A673 (cell line): ENCODE measurements at regions not wholly inside any gene's neighbourhood (a gene's known extent, or its start where the extent isn't known, plus 50 kb on each side); places are given as distances from the start of the nearest gene placed in this dataset.

Source experiments
- BruUV-seq: library from RNA; stranded (reverse); fragments of 400-500 nt; replicated peaks from 2 replicates; lab custom pipeline; 2021; lab: Mats Ljungman, UMichigan
- CTCF ChIA-PET: fragments of 300-600 bp; sonication (Branson Sonifier 250); formaldehyde crosslinking; loops from one replicate; lab custom pipeline; 2022; ENCODE audit warnings: antibody characterized with exemption; lab: Charles Lee
- POLR2A ChIA-PET: fragments of 300-600 bp; sonication (Branson Sonifier 250); formaldehyde crosslinking; loops from one replicate; lab custom pipeline; 2022; ENCODE audit warnings: antibody characterized with exemption; ENCODE audit not compliant: low non-redundant PET; lab: Charles Lee
- DNase-seq: peaks from one replicate; pipeline ENCODE4 v3.0.0-alpha.2; 2015; ENCODE audit warnings: low spot score
- H3K27ac ChIP-seq: fragments of 200-600 bp; sonication (generic); 2 replicates; pipeline ENCODE4 v1.5.1; 2016; ENCODE audit warnings: mixed run types, low read depth, mild to moderate bottlenecking, mixed read lengths, antibody characterized with exemption, low read length; ENCODE audit not compliant: poor library complexity, severe bottlenecking
- H3K27me3 ChIP-seq: fragments of 200-600 bp; sonication (generic); replicated peaks from 2 replicates; pipeline ENCODE4 v1.6.1; 2017; ENCODE audit warnings: mixed run types, low read depth, mild to moderate bottlenecking, mixed read lengths, antibody characterized with exemption, low read length; ENCODE audit not compliant: insufficient read depth, poor library complexity
- H3K36me3 ChIP-seq: fragments of 200-600 bp; sonication (generic); 2 replicates; pipeline ENCODE4 v1.6.1; 2016; ENCODE audit warnings: mixed run types, mild to moderate bottlenecking, mixed read lengths, antibody characterized with exemption, low read length; ENCODE audit not compliant: insufficient read depth, poor library complexity, severe bottlenecking
- H3K4me1 ChIP-seq: fragments of 200-600 bp; sonication (generic); 2 replicates; pipeline ENCODE4 v1.6.1; 2017; ENCODE audit warnings: mixed run types, mild to moderate bottlenecking, mixed read lengths, antibody characterized with exemption, low read length; ENCODE audit not compliant: insufficient read depth, poor library complexity, severe bottlenecking
- H3K4me3 ChIP-seq: fragments of 200-600 bp; sonication (generic); 2 replicates; pipeline ENCODE4 v1.5.1; 2016; ENCODE audit warnings: low read depth, mixed run types, mild to moderate bottlenecking, mixed read lengths, low read length; ENCODE audit not compliant: poor library complexity, severe bottlenecking
- H3K9me3 ChIP-seq: fragments of 200-600 bp; sonication (generic); 2 replicates; pipeline ENCODE4 v1.6.1; 2016; ENCODE audit warnings: mixed run types, low read depth, mild to moderate bottlenecking, mixed read lengths, antibody characterized with exemption, low read length; ENCODE audit not compliant: poor library complexity, severe bottlenecking
- EZH2 ChIP-seq: fragments of 200-600 bp; sonication (generic); IDR thresholded peaks from 2 replicates; pipeline ENCODE4 v1.6.1; 2017; ENCODE audit warnings: borderline replicate concordance, low read depth, mild to moderate bottlenecking, mixed read lengths, antibody characterized with exemption, low read length; ENCODE audit not compliant: poor library complexity, severe bottlenecking
- intact Hi-C: fragments of 100-400 bp; cut with micrococcal nuclease; formaldehyde crosslinking; loops from one replicate; pipeline ENCODE4 v1.10.0; 2022; ENCODE audit not compliant: unreplicated experiment
- TF ChIP-seq, protein P1 (sequence below): fragments of 300-800, 200-600 bp; sonication (generic); conservative IDR thresholded peaks from 2 replicates; pipeline ENCODE4 v1.5.1; 2017; ENCODE audit warnings: low read depth, mild to moderate bottlenecking, antibody characterized with exemption, low read length, moderate library complexity, mixed read lengths

DNA sequence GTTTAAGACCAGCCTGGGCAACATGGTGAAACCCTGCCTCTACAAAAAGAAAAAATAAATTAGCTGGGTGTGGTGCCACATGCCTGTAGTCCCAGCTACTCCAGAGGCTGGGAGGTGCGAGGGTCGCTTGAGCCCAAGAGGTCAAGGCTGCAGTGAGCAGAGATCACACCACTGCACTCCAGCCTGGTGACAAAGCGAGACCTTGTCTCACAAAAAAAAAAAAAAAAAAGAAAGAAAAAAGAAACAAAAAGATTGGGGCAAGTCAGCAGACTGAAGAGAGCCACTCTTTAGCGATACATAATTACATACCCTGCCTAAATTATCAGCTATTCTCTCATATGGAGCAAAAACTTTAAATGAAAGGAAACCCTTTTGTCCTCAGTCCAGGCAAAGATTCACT, 53.6 kb upstream of the MAP3K13 start:
- TF ChIP-seq, protein P1, sequence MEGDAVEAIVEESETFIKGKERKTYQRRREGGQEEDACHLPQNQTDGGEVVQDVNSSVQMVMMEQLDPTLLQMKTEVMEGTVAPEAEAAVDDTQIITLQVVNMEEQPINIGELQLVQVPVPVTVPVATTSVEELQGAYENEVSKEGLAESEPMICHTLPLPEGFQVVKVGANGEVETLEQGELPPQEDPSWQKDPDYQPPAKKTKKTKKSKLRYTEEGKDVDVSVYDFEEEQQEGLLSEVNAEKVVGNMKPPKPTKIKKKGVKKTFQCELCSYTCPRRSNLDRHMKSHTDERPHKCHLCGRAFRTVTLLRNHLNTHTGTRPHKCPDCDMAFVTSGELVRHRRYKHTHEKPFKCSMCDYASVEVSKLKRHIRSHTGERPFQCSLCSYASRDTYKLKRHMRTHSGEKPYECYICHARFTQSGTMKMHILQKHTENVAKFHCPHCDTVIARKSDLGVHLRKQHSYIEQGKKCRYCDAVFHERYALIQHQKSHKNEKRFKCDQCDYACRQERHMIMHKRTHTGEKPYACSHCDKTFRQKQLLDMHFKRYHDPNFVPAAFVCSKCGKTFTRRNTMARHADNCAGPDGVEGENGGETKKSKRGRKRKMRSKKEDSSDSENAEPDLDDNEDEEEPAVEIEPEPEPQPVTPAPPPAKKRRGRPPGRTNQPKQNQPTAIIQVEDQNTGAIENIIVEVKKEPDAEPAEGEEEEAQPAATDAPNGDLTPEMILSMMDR: no peak
- no peak for TF ChIP-seq EZH2
- Histone ChIP-seq H3K4me3 (no peak overlapping the region), H3K9me3 (no peaks in the 10 kb centered on the region), H3K27me3 (no peaks in the 10 kb centered on the region), H3K36me3 (no peaks in the 10 kb centered on the region), H3K4me1 (no peaks in the 10 kb centered on the region), H3K27ac (no peak overlapping the region)
- BruUV-seq: no TSS peak
- DNase-seq: no peak
- ChIA-PET CTCF (no interaction called here), POLR2A (no interaction called here)
- intact Hi-C loops: loop anchor here (10.0 kb wide), 1 partner anchor 435 kb away; no protein-coding TSS in a partner anchor

DNA sequence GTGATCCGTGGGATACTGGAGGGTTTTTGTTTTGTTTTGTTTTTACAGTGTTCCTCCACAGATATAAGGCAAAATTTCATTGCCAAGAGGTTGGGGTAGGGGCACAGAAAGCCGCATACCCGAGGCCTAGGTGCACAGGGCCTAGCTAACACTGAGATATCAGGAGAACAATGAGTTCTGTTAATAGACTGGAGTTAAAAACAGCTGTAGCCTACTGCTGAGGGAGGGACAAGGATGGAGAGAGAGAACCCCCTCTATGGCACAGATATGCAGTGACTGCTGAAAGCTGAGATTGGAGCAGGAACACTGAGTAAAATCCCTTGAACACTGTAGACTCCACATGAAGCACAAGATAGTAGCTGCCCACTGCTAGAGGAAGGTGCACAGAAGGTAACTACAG, 53.1 kb upstream of the MAP3K13 start:
- TF ChIP-seq, protein P1: no peak
- TF ChIP-seq EZH2: no peak
- no TSS peak for BruUV-seq
- H3K4me3 ChIP-seq: no peak overlapping the region
- DNase-seq: no peak
- H3K36me3 ChIP-seq: no peaks in the 10 kb centered on the region
- no peaks in the 10 kb centered on the region for H3K27me3 ChIP-seq
- CTCF ChIA-PET: no interaction called here
- no peaks in the 10 kb centered on the region for H3K4me1 ChIP-seq
- intact Hi-C loops: loop anchor here (10.0 kb wide), 1 partner anchor 435 kb away; no protein-coding TSS in a partner anchor
- POLR2A ChIA-PET: no interaction called here
- H3K27ac ChIP-seq: no peak overlapping the region
- no peaks in the 10 kb centered on the region for H3K9me3 ChIP-seq

DNA sequence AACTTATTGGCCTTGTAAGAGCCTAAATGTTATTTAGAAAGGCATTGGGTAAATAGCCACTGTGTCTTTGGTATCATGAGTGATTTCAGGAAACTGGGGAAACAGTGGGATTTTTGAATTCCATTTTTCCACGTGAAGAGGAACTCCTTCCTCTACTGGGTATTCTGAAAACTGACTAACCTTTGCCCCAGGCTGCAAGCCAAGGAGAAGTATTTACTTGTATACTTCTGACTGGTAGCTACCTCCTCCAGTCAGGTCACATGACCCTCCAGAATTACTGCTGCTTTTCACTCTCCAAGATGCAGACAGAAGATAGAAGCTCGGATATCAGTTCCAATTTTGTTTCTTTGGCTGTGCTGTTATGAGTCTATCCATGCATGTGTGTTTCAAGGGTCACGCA, 50.9 kb upstream of the MAP3K13 start:
- no TSS peak for BruUV-seq
- ChIA-PET POLR2A (no interaction called here), CTCF (no interaction called here)
- no peak for DNase-seq
- Histone ChIP-seq H3K27ac (no peak overlapping the region), H3K36me3 (no peaks in the 10 kb centered on the region), H3K9me3 (no peaks in the 10 kb centered on the region), H3K4me3 (no peak overlapping the region), H3K4me1 (no peaks in the 10 kb centered on the region), H3K27me3 (no peaks in the 10 kb centered on the region)
- TF ChIP-seq, protein P1: no peak
- intact Hi-C loops: no loop called here
